Effector memory CD8-positive, alpha-beta T cell (primary cell): ENCODE measurements at regions not wholly inside any gene's neighbourhood (a gene's known extent, or its start where the extent isn't known, plus 50 kb on each side); places are given as distances from the start of the nearest gene placed in this dataset.
"Not testable (repeated sequence)": the region's sequence is repeated elsewhere in the genome, so short reads cannot be mapped to it uniquely, and the experiment has no call there.

ENCODE experiments used
- ATAC-seq: fragments of 150-1000 bp; cut with Tn5 transposase; replicated peaks from 2 replicates; pipeline ENCODE4 v1.10.0; 2021; ENCODE audit warnings: mild to moderate bottlenecking, moderate library complexity
- DNase-seq, 3 experiments: peaks; one replicate each; pipeline ENCODE4 v3.0.0; 2021
- H3K27ac Mint-ChIP-seq, 2 donors: one replicate each; pipeline ENCODE4 v1.8.0; 2022; ENCODE audit warnings: mild to moderate bottlenecking in 2 of 2, mixed read lengths in 2 of 2, moderate library complexity in 2 of 2
- H3K27me3 Mint-ChIP-seq, 2 donors: one replicate each; pipeline ENCODE4 v1.8.0; 2022; ENCODE audit warnings: mixed read lengths in 2 of 2
- H3K36me3 Mint-ChIP-seq: one replicate; pipeline ENCODE4 v1.8.0; 2022; ENCODE audit warnings: mild to moderate bottlenecking, moderate library complexity, mixed read lengths; ENCODE audit not compliant: insufficient read depth
- H3K4me1 Mint-ChIP-seq, 2 donors: one replicate each; pipeline ENCODE4 v1.8.0; 2022; ENCODE audit warnings: low read depth in 2 of 2, mixed read lengths in 2 of 2
- H3K4me3 Mint-ChIP-seq, 2 donors: one replicate each; pipeline ENCODE4 v1.8.0; 2022; ENCODE audit warnings: mild to moderate bottlenecking in 2 of 2, mixed read lengths in 2 of 2, moderate library complexity in 2 of 2
- H3K9me3 Mint-ChIP-seq, 2 donors: one replicate each; pipeline ENCODE4 v1.8.0; 2022; ENCODE audit warnings: mixed read lengths in 2 of 2

- Mint-ChIP-seq H3K27ac (no peak overlapping the region), H3K27me3 (peaks cover 13 to 22% of the 10 kb centered on the region in 2 donors), H3K4me3 (no peak overlapping the region), H3K4me1 (no peaks in the 10 kb centered on the region), H3K9me3 (no peaks in the 10 kb centered on the region), H3K36me3 (no peaks in the 10 kb centered on the region)
- DNase-seq, result no peak
- no peak for ATAC-seq
These were observed 99.0 kb upstream of the OTUD4 start for GRCh38 chr4:145279122-145279960.

- H3K4me3 Mint-ChIP-seq, result no peak overlapping the region
- no peaks in the 10 kb centered on the region for H3K4me1 Mint-ChIP-seq
- peaks cover 13 to 22% of the 10 kb centered on the region in 2 donors for H3K27me3 Mint-ChIP-seq
- H3K36me3 Mint-ChIP-seq, result no peaks in the 10 kb centered on the region
- DNase-seq, result no peak
- ATAC-seq, result no peak
- no peaks in the 10 kb centered on the region for H3K9me3 Mint-ChIP-seq
- H3K27ac Mint-ChIP-seq, result no peak overlapping the region
These were observed 98.1 kb upstream of the OTUD4 start for GRCh38 chr4:145278341-145279121.

GRCh38 chr4:145277011-145277410, 96.6 kb upstream of the OTUD4 start:
- peaks cover 13 to 15% of the 10 kb centered on the region in 2 donors for H3K27me3 Mint-ChIP-seq
- ATAC-seq, result no peak
- no peak overlapping the region for H3K4me3 Mint-ChIP-seq
- no peak for DNase-seq
- no peaks in the 10 kb centered on the region for H3K9me3 Mint-ChIP-seq
- no peaks in the 10 kb centered on the region for H3K4me1 Mint-ChIP-seq
- no peaks in the 10 kb centered on the region for H3K36me3 Mint-ChIP-seq
- H3K27ac Mint-ChIP-seq, result no peak overlapping the region

GRCh38 chr4:145276050-145276449, 95.7 kb upstream of the OTUD4 start:
- H3K36me3 Mint-ChIP-seq, result no peaks in the 10 kb centered on the region

GRCh38 chr4:145271194-145271593, 90.8 kb upstream of the OTUD4 start:
- ATAC-seq, result no peak
- no peak overlapping the region for H3K27ac Mint-ChIP-seq
- no peak for DNase-seq
- no peaks in the 10 kb centered on the region for H3K27me3 Mint-ChIP-seq
- no peaks in the 10 kb centered on the region for H3K36me3 Mint-ChIP-seq
- H3K4me3 Mint-ChIP-seq, result no peak overlapping the region
- no peaks in the 10 kb centered on the region for H3K4me1 Mint-ChIP-seq
- H3K9me3 Mint-ChIP-seq, result no peaks in the 10 kb centered on the region

More at GRCh38 chr4:145276050-145276449, 95.7 kb upstream of the OTUD4 start:
- Mint-ChIP-seq H3K27me3 (peaks cover 7 to 12% of the 10 kb centered on the region in 2 donors), H3K27ac (no peak overlapping the region), H3K9me3 (no peaks in the 10 kb centered on the region), H3K4me1 (no peaks in the 10 kb centered on the region), H3K4me3 (no peak overlapping the region)
- no peak for ATAC-seq
- DNase-seq, result no peak

- Mint-ChIP-seq H3K27ac (no peak overlapping the region), H3K4me1 (no peaks in the 10 kb centered on the region), H3K9me3 (no peaks in the 10 kb centered on the region), H3K4me3 (no peak overlapping the region), H3K36me3 (no peaks in the 10 kb centered on the region), H3K27me3 (peaks cover 0 to 3% of the 10 kb centered on the region in 2 donors)
- DNase-seq, result no peak
- no peak for ATAC-seq
These were observed 86.5 kb upstream of the OTUD4 start for GRCh38 chr4:145266881-145267280.

GRCh38 chr4:145260091-145260490, 79.7 kb upstream of the OTUD4 start:
- Mint-ChIP-seq H3K9me3 (no peaks in the 10 kb centered on the region), H3K27ac (no peak overlapping the region), H3K36me3 (no peaks in the 10 kb centered on the region), H3K4me3 (no peak overlapping the region), H3K4me1 (no peaks in the 10 kb centered on the region), H3K27me3 (peaks cover 0 to 5% of the 10 kb centered on the region in 2 donors)
- ATAC-seq (no peak), DNase-seq (no peak)

- H3K4me3 Mint-ChIP-seq, H3K4me1 Mint-ChIP-seq, H3K9me3 Mint-ChIP-seq, H3K36me3 Mint-ChIP-seq, ATAC-seq, H3K27ac Mint-ChIP-seq, DNase-seq: not testable (repeated sequence)
- peaks cover 4 to 15% of the 10 kb centered on the region in 2 donors for H3K27me3 Mint-ChIP-seq
These were observed 74.9 kb upstream of the OTUD4 start for GRCh38 chr4:145255311-145255710.

- no peaks in the 10 kb centered on the region for H3K9me3 Mint-ChIP-seq
- ATAC-seq, result no peak
These were observed 71.8 kb upstream of the OTUD4 start for GRCh38 chr4:145252190-145252589.

GRCh38 chr4:145251391-145251790, 71.0 kb upstream of the OTUD4 start:
- Mint-ChIP-seq H3K36me3 (no peaks in the 10 kb centered on the region), H3K27me3 (peaks cover 25 to 39% of the 10 kb centered on the region in 2 donors)
- no peak for ATAC-seq

More at GRCh38 chr4:145252190-145252589, 71.8 kb upstream of the OTUD4 start:
- no peak overlapping the region for H3K27ac Mint-ChIP-seq
- no peak overlapping the region for H3K4me3 Mint-ChIP-seq
- no peaks in the 10 kb centered on the region for H3K4me1 Mint-ChIP-seq
- H3K27me3 Mint-ChIP-seq, result peaks cover 25 to 39% of the 10 kb centered on the region in 2 donors
- DNase-seq, result no peak
- H3K36me3 Mint-ChIP-seq, result no peaks in the 10 kb centered on the region

GRCh38 chr4:145248971-145249370, 68.6 kb upstream of the OTUD4 start:
- peaks cover 31 to 50% of the 10 kb centered on the region in 2 donors for H3K27me3 Mint-ChIP-seq
- no peaks in the 10 kb centered on the region for H3K9me3 Mint-ChIP-seq
- H3K4me3 Mint-ChIP-seq, result no peak overlapping the region
- no peaks in the 10 kb centered on the region for H3K36me3 Mint-ChIP-seq
- DNase-seq, result no peak
- H3K4me1 Mint-ChIP-seq, result no peaks in the 10 kb centered on the region
- no peak for ATAC-seq
- H3K27ac Mint-ChIP-seq, result no peak overlapping the region

More at GRCh38 chr4:145251391-145251790, 71.0 kb upstream of the OTUD4 start:
- Mint-ChIP-seq H3K4me3 (no peak overlapping the region), H3K4me1 (no peaks in the 10 kb centered on the region), H3K9me3 (no peaks in the 10 kb centered on the region), H3K27ac (no peak overlapping the region)
- DNase-seq, result no peak

- H3K4me1 Mint-ChIP-seq, result no peaks in the 10 kb centered on the region
- peaks cover 31 to 50% of the 10 kb centered on the region in 2 donors for H3K27me3 Mint-ChIP-seq
- H3K36me3 Mint-ChIP-seq, result no peaks in the 10 kb centered on the region
- no peak overlapping the region for H3K4me3 Mint-ChIP-seq
- no peak for ATAC-seq
- DNase-seq, result no peak
- no peak overlapping the region for H3K27ac Mint-ChIP-seq
- no peaks in the 10 kb centered on the region for H3K9me3 Mint-ChIP-seq
These were observed 68.1 kb upstream of the OTUD4 start for GRCh38 chr4:145248502-145248901.

- DNase-seq (peak; percentile 29 to 48 (median 31)), ATAC-seq (peak; percentile 90)
- Mint-ChIP-seq H3K4me3 (no peak overlapping the region), H3K4me1 (no peaks in the 10 kb centered on the region), H3K27me3 (peaks cover 6 to 8% of the 10 kb centered on the region in 2 donors), H3K36me3 (no peaks in the 10 kb centered on the region), H3K27ac (no peak overlapping the region), H3K9me3 (no peaks in the 10 kb centered on the region)
These were observed 53.8 kb upstream of the OTUD4 start for GRCh38 chr4:145234091-145234706.
